OCI-LY7 (cell line): ENCODE measurements at regions not wholly inside any gene's neighbourhood (a gene's known extent, or its start where the extent isn't known, plus 50 kb on each side); places are given as distances from the start of the nearest gene placed in this dataset.

ENCODE experiments used
- CTCF ChIP-seq: fragments of 200-600 bp; sonication (generic); conservative IDR thresholded peaks from 2 replicates; pipeline ENCODE4 v1.5.1; 2014; ENCODE audit warnings: mild to moderate bottlenecking, antibody characterized with exemption, low read length, moderate library complexity, mixed read lengths
- EZH2phosphoT487 ChIP-seq: fragments of 200-600 bp; sonication (generic); IDR thresholded peaks from 2 replicates; pipeline ENCODE4 v1.6.1; 2018; ENCODE audit warnings: low read depth, borderline replicate concordance, mild to moderate bottlenecking, mixed run types, antibody characterized with exemption, low read length, moderate library complexity, mixed read lengths

DNA sequence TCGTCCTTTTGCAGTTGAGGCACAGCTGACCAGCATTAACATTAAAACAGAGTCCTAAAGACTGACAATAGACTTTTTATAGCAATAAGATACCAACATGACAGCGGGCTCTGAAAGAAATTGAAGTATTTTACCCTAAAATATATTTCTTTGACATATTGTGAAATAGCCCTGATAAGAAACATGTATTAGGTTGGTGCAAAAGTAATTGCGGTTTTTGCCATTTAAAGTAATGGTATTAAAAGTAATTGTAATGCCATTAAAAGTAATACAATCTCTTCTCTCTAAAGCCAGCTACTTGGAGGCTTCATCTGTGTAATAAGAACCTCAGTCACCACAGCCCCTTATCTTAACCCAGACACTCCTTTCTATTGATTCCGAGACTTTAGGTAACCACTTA, 394.6 kb downstream of the PREX1 start:
- TF ChIP-seq CTCF, result no peak
- TF ChIP-seq EZH2phosphoT487, result no peak
